ENCODE measurements at regions not wholly inside any gene's neighbourhood (a gene's known extent, or its start where the extent isn't known, plus 50 kb on each side); places are given as distances from the start of the nearest gene placed in this dataset.

DNA sequence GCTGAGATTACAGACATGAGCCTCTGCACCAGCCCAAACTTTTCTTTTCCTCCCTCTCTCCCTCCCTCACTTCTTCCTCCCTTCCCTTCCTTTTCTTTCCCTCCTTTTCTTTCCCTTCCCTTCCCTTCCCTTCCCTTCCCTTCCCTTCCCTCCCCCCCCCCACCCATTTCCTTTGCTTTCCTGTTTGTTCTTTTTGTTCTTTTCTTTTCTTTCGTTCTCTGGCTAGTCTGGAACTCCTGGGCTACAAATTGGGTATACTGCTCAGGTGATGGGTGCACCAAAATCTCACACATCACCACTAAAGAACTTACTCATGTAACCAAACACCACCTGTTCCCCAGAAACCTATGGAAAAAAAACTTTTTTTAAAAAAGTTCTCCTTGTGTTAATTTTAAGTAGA lies 174.8 kb upstream of the CHODL start:
- H3K36me3 ChIP-seq (ENCODE audit: insufficient read depth, low read length), result no peaks in the 10 kb centered on the region
- no peak overlapping the region for H3K27ac ChIP-seq (ENCODE audit: low read depth, low read length)
- no peak overlapping the region for H3K4me3 ChIP-seq (ENCODE audit: insufficient read depth, low read length)
- no peaks in the 10 kb centered on the region for H3K79me2 ChIP-seq (ENCODE audit: insufficient read depth, low read length)
- H3K4me1 ChIP-seq (ENCODE audit: insufficient read depth, low read length), result no peaks in the 10 kb centered on the region
- H3K4me2 ChIP-seq (ENCODE audit: insufficient read depth, low read length), result no peak overlapping the region
- H3K27me3 ChIP-seq (ENCODE audit: insufficient read depth, low read length), result no peaks in the 10 kb centered on the region
- DNase-seq (ENCODE audit: insufficient read length, low spot score, missing footprints), result no peak
- peaks cover 5% of the 10 kb centered on the region for H3K9me3 ChIP-seq (ENCODE audit: low read depth, low read length)
- H4K20me1 ChIP-seq (ENCODE audit: insufficient read depth, low read length), result no peaks in the 10 kb centered on the region
- no peak for TF ChIP-seq CTCF (IDR thresholded peaks at IDR 0.05; ENCODE audit: extremely low read depth, low read depth, low read length)
- no peak overlapping the region for H2AFZ ChIP-seq (ENCODE audit: low read length)

DNA sequence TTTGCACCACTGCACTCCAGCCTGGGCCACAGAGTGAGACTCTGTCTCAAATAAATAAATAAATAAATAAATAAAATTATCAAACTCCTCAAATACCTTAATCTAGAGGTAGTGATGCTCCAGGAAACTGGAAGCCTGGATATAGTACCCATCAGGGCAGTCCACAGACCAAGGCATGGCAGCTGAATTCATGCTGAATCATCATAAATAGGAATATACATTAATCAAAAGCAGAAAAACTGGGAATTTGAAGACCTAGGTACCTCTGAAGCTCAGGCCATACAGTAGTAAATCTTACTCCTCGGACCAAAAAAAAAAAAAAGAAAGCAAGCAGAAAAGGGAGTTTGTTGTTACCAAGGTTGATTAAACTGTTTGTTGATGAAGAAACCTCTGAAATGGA lies 184.2 kb upstream of the CHODL start:
- no peak overlapping the region for H3K27ac ChIP-seq (ENCODE audit: low read depth, low read length)
- H2AFZ ChIP-seq (ENCODE audit: low read length), result no peak overlapping the region
- no peaks in the 10 kb centered on the region for H3K27me3 ChIP-seq (ENCODE audit: insufficient read depth, low read length)
- no peaks in the 10 kb centered on the region for H3K79me2 ChIP-seq (ENCODE audit: insufficient read depth, low read length)
- no peak overlapping the region for H3K4me3 ChIP-seq (ENCODE audit: insufficient read depth, low read length)
- no peak overlapping the region for H3K4me2 ChIP-seq (ENCODE audit: insufficient read depth, low read length)
- no peaks in the 10 kb centered on the region for H3K36me3 ChIP-seq (ENCODE audit: insufficient read depth, low read length)
- H4K20me1 ChIP-seq (ENCODE audit: insufficient read depth, low read length), result no peaks in the 10 kb centered on the region
- no peak for DNase-seq (ENCODE audit: insufficient read length, low spot score, missing footprints)
- no peak for TF ChIP-seq CTCF (IDR thresholded peaks at IDR 0.05; ENCODE audit: extremely low read depth, low read depth, low read length)
- H3K9me3 ChIP-seq (ENCODE audit: low read depth, low read length), result peaks cover 3% of the 10 kb centered on the region
- H3K4me1 ChIP-seq (ENCODE audit: insufficient read depth, low read length), result no peaks in the 10 kb centered on the region

DNA sequence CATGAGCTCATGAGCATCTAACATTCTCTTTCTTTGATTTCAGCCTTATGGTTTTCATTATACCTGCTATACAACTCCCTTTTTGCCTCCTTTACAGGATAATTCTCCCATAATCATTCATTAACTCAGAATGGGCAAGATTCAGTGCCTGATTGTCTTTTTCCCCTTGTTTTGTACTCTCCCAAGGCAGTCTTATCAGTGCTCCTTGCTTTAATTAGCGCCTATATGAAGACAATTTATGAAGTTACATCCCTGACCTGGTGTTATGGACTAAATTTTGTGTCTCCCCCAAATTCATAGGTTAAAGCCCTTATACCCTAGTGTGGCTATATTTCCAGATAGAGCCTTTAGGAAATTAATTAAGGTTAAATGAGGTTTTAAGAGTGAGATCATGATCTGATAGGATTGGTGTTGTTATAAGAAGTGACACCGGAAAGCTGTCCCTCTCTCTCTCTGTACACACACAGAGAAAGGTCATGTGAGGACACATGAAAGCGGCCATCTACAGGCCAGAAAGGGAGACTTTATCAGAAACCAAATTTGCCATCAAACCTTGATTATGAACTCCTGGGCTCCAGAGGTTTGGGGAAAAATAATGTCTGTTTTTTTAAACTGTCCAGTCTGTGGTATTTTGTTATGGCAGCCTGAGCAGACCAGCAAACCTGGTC lies 185.8 kb upstream of the CHODL start:
- Histone ChIP-seq H3K36me3 (ENCODE audit: insufficient read depth, low read length) (no peaks in the 10 kb centered on the region), H3K27ac (ENCODE audit: low read depth, low read length) (no peak overlapping the region), H2AFZ (ENCODE audit: low read length) (no peak overlapping the region), H3K4me2 (ENCODE audit: insufficient read depth, low read length) (no peak overlapping the region), H3K9me3 (ENCODE audit: low read depth, low read length) (no peaks in the 10 kb centered on the region), H4K20me1 (ENCODE audit: insufficient read depth, low read length) (no peaks in the 10 kb centered on the region), H3K27me3 (ENCODE audit: insufficient read depth, low read length) (no peaks in the 10 kb centered on the region), H3K79me2 (ENCODE audit: insufficient read depth, low read length) (no peaks in the 10 kb centered on the region), H3K4me1 (ENCODE audit: insufficient read depth, low read length) (no peaks in the 10 kb centered on the region), H3K4me3 (ENCODE audit: insufficient read depth, low read length) (no peak overlapping the region)
- DNase-seq (ENCODE audit: insufficient read length, low spot score, missing footprints), result no peak
- TF ChIP-seq CTCF (IDR thresholded peaks at IDR 0.05; ENCODE audit: extremely low read depth, low read depth, low read length), result no peak

GRCh38 chr21:18053151-18053550 lies 191.5 kb upstream of the CHODL start:
- H4K20me1 ChIP-seq (ENCODE audit: insufficient read depth, low read length), result no peaks in the 10 kb centered on the region
- no peaks in the 10 kb centered on the region for H3K27me3 ChIP-seq (ENCODE audit: insufficient read depth, low read length)
- no peak overlapping the region for H3K4me2 ChIP-seq (ENCODE audit: insufficient read depth, low read length)
- H3K27ac ChIP-seq (ENCODE audit: low read depth, low read length), result no peak overlapping the region
- H2AFZ ChIP-seq (ENCODE audit: low read length), result no peak overlapping the region
- H3K36me3 ChIP-seq (ENCODE audit: insufficient read depth, low read length), result no peaks in the 10 kb centered on the region
- peaks cover 2% of the 10 kb centered on the region for H3K9me3 ChIP-seq (ENCODE audit: low read depth, low read length)
- no peak for TF ChIP-seq CTCF (IDR thresholded peaks at IDR 0.05; ENCODE audit: extremely low read depth, low read depth, low read length)
- no peaks in the 10 kb centered on the region for H3K4me1 ChIP-seq (ENCODE audit: insufficient read depth, low read length)
- no peak for DNase-seq (ENCODE audit: insufficient read length, low spot score, missing footprints)
- no peaks in the 10 kb centered on the region for H3K79me2 ChIP-seq (ENCODE audit: insufficient read depth, low read length)
- no peak overlapping the region for H3K4me3 ChIP-seq (ENCODE audit: insufficient read depth, low read length)
